GM23338 (cell line): ENCODE measurements at regions not wholly inside any gene's neighbourhood (a gene's known extent, or its start where the extent isn't known, plus 50 kb on each side); places are given as distances from the start of the nearest gene placed in this dataset.

Experiments
- ATAC-seq: fragments of 200-7000 bp; cut with Tn5 transposase; 3 replicates; pipeline ENCODE4 v1.9.1; 2020
- DNase-seq: peaks from one replicate; pipeline ENCODE4 v3.0.0-alpha.2; 2015; ENCODE audit warnings: low spot score
- H2AFZ ChIP-seq: fragments of 200-600 bp; sonication (generic); 2 replicates; pipeline ENCODE4 v1.8.0; 2016; ENCODE audit warnings: antibody characterized with exemption, mild to moderate bottlenecking, moderate library complexity
- H3F3A ChIP-seq: fragments of 200-600 bp; sonication (generic); replicated peaks from 2 replicates; pipeline ENCODE4 v1.8.0; 2017; ENCODE audit warnings: antibody characterized with exemption, mixed run types, low read depth
- H3K27ac ChIP-seq: fragments of 200-600 bp; sonication (generic); 2 replicates; pipeline ENCODE4 v1.6.1; 2016; ENCODE audit warnings: low read depth
- H3K27me3 ChIP-seq: fragments of 200-600 bp; sonication (generic); 2 replicates; pipeline ENCODE4 v1.8.0; 2016; ENCODE audit warnings: mild to moderate bottlenecking, mixed run types, moderate library complexity; ENCODE audit not compliant: insufficient read depth
- H3K36me3 ChIP-seq: fragments of 200-600 bp; sonication (generic); 2 replicates; pipeline ENCODE4 v1.8.0; 2016; ENCODE audit warnings: mild to moderate bottlenecking; ENCODE audit not compliant: insufficient read depth
- H3K4me1 ChIP-seq: fragments of 200-600 bp; sonication (generic); 2 replicates; pipeline ENCODE4 v1.8.0; 2016; ENCODE audit warnings: mild to moderate bottlenecking, moderate library complexity; ENCODE audit not compliant: insufficient read depth
- H3K4me2 ChIP-seq: fragments of 200-600 bp; sonication (generic); 2 replicates; pipeline ENCODE4 v1.7.1; 2017; ENCODE audit warnings: mixed run types
- H3K4me3 ChIP-seq: fragments of 200-600 bp; sonication (generic); 2 replicates; pipeline ENCODE4 v1.6.1; 2016; ENCODE audit warnings: mixed run types
- H3K79me2 ChIP-seq: fragments of 200-600 bp; sonication (generic); replicated peaks from 2 replicates; pipeline ENCODE4 v1.8.0; 2017; ENCODE audit warnings: mild to moderate bottlenecking; ENCODE audit not compliant: insufficient read depth
- H3K9me2 ChIP-seq: fragments of 200-600 bp; sonication (generic); 2 replicates; pipeline ENCODE4 v1.8.0; 2017; ENCODE audit not compliant: insufficient read depth
- H4K20me1 ChIP-seq: fragments of 200-600 bp; sonication (generic); replicated peaks from 2 replicates; pipeline ENCODE4 v1.8.0; 2017; ENCODE audit warnings: mild to moderate bottlenecking; ENCODE audit not compliant: insufficient read depth
- H3K27ac Mint-ChIP-seq: 2 replicates; pipeline ENCODE4 v1.8.0; 2020; ENCODE audit warnings: inconsistent platforms, mild to moderate bottlenecking, moderate library complexity, mixed read lengths
- H3K27me3 Mint-ChIP-seq: 3 replicates; pipeline ENCODE4 v1.8.0; 2022; ENCODE audit warnings: low read depth, mild to moderate bottlenecking, moderate library complexity, mixed read lengths, inconsistent platforms; ENCODE audit not compliant: insufficient read depth, poor library complexity
- H3K36me3 Mint-ChIP-seq: 3 replicates; pipeline ENCODE4 v1.8.0; 2021; ENCODE audit warnings: low read depth, mild to moderate bottlenecking, inconsistent platforms, moderate library complexity, mixed read lengths
- H3K4me1 Mint-ChIP-seq: 3 replicates; pipeline ENCODE4 v1.8.0; 2020; ENCODE audit warnings: mild to moderate bottlenecking, inconsistent platforms, mixed read lengths
- H3K4me3 Mint-ChIP-seq: 3 replicates; pipeline ENCODE4 v1.8.0; 2021; ENCODE audit warnings: moderate library complexity, mild to moderate bottlenecking, inconsistent platforms, mixed read lengths
- H3K9me3 Mint-ChIP-seq: 3 replicates; pipeline ENCODE4 v1.8.0; 2020; ENCODE audit warnings: moderate library complexity, mild to moderate bottlenecking, inconsistent platforms, mixed read lengths
- CREB1 ChIP-seq: fragments of 250-450 bp; sonication (Bioruptor Pico); IDR thresholded peaks from 2 replicates; pipeline ENCODE4 v1.5.0; 2020; ENCODE audit warnings: low read depth, mild to moderate bottlenecking, moderate library complexity
- EZH2 ChIP-seq: fragments of 200-600 bp; sonication (generic); IDR thresholded peaks from one replicate; pipeline ENCODE4 v1.8.0; 2017; ENCODE audit warnings: antibody characterized with exemption, mild to moderate bottlenecking, low read depth; ENCODE audit not compliant: unreplicated experiment
- EZH2phosphoT487 ChIP-seq: fragments of 200-600 bp; sonication (generic); IDR thresholded peaks from one replicate; pipeline ENCODE4 v1.8.1; 2018; ENCODE audit warnings: antibody characterized with exemption; ENCODE audit not compliant: unreplicated experiment
- JUNB ChIP-seq: IDR thresholded peaks from one replicate; pipeline ENCODE4 v1.6.1; 2016; ENCODE audit warnings: antibody characterized with exemption; ENCODE audit not compliant: unreplicated experiment
- NANOG ChIP-seq: IDR thresholded peaks from 2 replicates; pipeline ENCODE4 v1.6.1; 2016; ENCODE audit warnings: antibody characterized with exemption, borderline replicate concordance
- POLR2AphosphoS5 ChIP-seq: IDR thresholded peaks from 2 replicates; pipeline ENCODE4 v1.6.1; 2016; ENCODE audit warnings: antibody characterized with exemption, low read depth
- STAT1 ChIP-seq: IDR thresholded peaks from one replicate; pipeline ENCODE4 v1.6.1; 2016; ENCODE audit warnings: antibody characterized with exemption; ENCODE audit not compliant: unreplicated experiment
- ZNF114 ChIP-seq: fragments of 250-450 bp; sonication (Bioruptor Pico); IDR thresholded peaks from 2 replicates; pipeline ENCODE4 v1.5.0; 2020; ENCODE audit warnings: mild to moderate bottlenecking, moderate library complexity
- ZNF331 ChIP-seq: fragments of 250-450 bp; sonication (Bioruptor Pico); IDR thresholded peaks from 2 replicates; pipeline ENCODE4 v1.5.0; 2020; ENCODE audit warnings: low read depth, mild to moderate bottlenecking, moderate library complexity
- TF ChIP-seq, protein P1 (sequence below): fragments of 250-450 bp; sonication (Bioruptor Pico); IDR thresholded peaks from 2 replicates; pipeline ENCODE4 v1.5.0; 2020; ENCODE audit warnings: mild to moderate bottlenecking, moderate library complexity
- TF ChIP-seq, protein P2 (sequence below), 2 experiments: fragments of 200-600 bp in 1 of 2; sonication (generic) in 1 of 2; conservative IDR thresholded peaks; 2 replicates each; pipeline versions ENCODE4 v1.5.1 to v1.6.1; 2016 to 2017; ENCODE audit warnings: antibody characterized with exemption in 2 of 2, low read depth in 2 of 2, mild to moderate bottlenecking in 2 of 2, moderate library complexity in 1 of 2
- TF ChIP-seq, protein P3 (sequence below): IDR thresholded peaks from 2 replicates; pipeline ENCODE4 v1.6.1; 2016; ENCODE audit warnings: antibody characterized with exemption

DNA sequence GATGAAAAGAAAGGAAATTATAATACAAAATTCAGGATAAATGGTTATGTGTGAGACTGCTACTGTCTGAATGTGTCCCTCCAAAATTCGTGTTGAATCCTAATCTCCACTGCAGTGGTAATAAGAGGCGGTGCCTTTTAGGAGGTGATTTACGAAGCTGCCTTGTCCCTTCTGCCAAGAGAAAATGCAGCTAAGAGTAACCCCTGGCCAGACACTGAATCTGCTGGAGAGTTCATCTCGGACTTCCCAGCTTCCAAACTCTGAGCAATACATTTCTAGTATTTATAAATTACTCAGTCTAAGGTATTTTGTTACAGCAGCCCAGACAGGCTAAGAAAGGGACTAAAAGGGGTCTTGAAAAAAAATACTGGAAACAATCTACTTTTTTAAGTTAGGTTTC, 152.6 kb downstream of the KLF12 start:
- no peaks in the 10 kb centered on the region for H3K27me3 ChIP-seq
- Mint-ChIP-seq H3K4me3 (no peak overlapping the region), H3K27me3 (peaks cover 2% of the 10 kb centered on the region), H3K27ac (no peak overlapping the region), H3K36me3 (no peaks in the 10 kb centered on the region), H3K9me3 (no peaks in the 10 kb centered on the region), H3K4me1 (peaks cover 17% of the 10 kb centered on the region)
- peaks cover 16% of the 10 kb centered on the region for H3K4me1 ChIP-seq
- H4K20me1 ChIP-seq: no peaks in the 10 kb centered on the region
- no peaks in the 10 kb centered on the region for H3K9me2 ChIP-seq
- TF ChIP-seq STAT1 (no peak), CREB1 (CRISPR knock-in tag) (no peak), NANOG (no peak), JUNB (no peak), ZNF331 (CRISPR knock-in tag) (no peak), EZH2phosphoT487 (no peak), EZH2 (no peak), ZNF114 (CRISPR knock-in tag) (no peak), POLR2AphosphoS5 (no peak)
- TF ChIP-seq, protein P1, sequence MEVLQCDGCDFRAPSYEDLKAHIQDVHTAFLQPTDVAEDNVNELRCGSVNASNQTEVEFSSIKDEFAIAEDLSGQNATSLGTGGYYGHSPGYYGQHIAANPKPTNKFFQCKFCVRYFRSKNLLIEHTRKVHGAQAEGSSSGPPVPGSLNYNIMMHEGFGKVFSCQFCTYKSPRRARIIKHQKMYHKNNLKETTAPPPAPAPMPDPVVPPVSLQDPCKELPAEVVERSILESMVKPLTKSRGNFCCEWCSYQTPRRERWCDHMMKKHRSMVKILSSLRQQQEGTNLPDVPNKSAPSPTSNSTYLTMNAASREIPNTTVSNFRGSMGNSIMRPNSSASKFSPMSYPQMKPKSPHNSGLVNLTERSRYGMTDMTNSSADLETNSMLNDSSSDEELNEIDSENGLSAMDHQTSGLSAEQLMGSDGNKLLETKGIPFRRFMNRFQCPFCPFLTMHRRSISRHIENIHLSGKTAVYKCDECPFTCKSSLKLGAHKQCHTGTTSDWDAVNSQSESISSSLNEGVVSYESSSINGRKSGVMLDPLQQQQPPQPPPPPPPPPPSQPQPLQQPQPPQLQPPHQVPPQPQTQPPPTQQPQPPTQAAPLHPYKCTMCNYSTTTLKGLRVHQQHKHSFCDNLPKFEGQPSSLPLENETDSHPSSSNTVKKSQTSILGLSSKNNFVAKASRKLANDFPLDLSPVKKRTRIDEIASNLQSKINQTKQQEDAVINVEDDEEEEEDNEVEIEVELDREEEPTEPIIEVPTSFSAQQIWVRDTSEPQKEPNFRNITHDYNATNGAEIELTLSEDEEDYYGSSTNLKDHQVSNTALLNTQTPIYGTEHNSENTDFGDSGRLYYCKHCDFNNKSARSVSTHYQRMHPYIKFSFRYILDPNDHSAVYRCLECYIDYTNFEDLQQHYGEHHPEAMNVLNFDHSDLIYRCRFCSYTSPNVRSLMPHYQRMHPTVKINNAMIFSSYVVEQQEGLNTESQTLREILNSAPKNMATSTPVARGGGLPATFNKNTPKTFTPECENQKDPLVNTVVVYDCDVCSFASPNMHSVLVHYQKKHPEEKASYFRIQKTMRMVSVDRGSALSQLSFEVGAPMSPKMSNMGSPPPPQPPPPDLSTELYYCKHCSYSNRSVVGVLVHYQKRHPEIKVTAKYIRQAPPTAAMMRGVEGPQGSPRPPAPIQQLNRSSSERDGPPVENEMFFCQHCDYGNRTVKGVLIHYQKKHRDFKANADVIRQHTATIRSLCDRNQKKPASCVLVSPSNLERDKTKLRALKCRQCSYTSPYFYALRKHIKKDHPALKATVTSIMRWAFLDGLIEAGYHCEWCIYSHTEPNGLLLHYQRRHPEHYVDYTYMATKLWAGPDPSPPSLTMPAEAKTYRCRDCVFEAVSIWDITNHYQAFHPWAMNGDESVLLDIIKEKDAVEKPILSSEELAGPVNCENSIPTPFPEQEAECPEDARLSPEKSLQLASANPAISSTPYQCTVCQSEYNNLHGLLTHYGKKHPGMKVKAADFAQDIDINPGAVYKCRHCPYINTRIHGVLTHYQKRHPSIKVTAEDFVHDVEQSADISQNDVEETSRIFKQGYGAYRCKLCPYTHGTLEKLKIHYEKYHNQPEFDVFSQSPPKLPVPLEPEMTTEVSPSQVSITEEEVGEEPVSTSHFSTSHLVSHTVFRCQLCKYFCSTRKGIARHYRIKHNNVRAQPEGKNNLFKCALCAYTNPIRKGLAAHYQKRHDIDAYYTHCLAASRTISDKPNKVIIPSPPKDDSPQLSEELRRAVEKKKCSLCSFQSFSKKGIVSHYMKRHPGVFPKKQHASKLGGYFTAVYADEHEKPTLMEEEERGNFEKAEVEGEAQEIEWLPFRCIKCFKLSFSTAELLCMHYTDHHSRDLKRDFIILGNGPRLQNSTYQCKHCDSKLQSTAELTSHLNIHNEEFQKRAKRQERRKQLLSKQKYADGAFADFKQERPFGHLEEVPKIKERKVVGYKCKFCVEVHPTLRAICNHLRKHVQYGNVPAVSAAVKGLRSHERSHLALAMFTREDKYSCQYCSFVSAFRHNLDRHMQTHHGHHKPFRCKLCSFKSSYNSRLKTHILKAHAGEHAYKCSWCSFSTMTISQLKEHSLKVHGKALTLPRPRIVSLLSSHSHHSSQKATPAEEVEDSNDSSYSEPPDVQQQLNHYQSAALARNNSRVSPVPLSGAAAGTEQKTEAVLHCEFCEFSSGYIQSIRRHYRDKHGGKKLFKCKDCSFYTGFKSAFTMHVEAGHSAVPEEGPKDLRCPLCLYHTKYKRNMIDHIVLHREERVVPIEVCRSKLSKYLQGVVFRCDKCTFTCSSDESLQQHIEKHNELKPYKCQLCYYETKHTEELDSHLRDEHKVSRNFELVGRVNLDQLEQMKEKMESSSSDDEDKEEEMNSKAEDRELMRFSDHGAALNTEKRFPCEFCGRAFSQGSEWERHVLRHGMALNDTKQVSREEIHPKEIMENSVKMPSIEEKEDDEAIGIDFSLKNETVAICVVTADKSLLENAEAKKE (CRISPR knock-in tag): no peak
- TF ChIP-seq, protein P2, sequence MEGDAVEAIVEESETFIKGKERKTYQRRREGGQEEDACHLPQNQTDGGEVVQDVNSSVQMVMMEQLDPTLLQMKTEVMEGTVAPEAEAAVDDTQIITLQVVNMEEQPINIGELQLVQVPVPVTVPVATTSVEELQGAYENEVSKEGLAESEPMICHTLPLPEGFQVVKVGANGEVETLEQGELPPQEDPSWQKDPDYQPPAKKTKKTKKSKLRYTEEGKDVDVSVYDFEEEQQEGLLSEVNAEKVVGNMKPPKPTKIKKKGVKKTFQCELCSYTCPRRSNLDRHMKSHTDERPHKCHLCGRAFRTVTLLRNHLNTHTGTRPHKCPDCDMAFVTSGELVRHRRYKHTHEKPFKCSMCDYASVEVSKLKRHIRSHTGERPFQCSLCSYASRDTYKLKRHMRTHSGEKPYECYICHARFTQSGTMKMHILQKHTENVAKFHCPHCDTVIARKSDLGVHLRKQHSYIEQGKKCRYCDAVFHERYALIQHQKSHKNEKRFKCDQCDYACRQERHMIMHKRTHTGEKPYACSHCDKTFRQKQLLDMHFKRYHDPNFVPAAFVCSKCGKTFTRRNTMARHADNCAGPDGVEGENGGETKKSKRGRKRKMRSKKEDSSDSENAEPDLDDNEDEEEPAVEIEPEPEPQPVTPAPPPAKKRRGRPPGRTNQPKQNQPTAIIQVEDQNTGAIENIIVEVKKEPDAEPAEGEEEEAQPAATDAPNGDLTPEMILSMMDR (conservative IDR thresholded peaks at IDR 0.05; ENCODE audit: low read depth in 2 of 2): no peak
- TF ChIP-seq, protein P3, sequence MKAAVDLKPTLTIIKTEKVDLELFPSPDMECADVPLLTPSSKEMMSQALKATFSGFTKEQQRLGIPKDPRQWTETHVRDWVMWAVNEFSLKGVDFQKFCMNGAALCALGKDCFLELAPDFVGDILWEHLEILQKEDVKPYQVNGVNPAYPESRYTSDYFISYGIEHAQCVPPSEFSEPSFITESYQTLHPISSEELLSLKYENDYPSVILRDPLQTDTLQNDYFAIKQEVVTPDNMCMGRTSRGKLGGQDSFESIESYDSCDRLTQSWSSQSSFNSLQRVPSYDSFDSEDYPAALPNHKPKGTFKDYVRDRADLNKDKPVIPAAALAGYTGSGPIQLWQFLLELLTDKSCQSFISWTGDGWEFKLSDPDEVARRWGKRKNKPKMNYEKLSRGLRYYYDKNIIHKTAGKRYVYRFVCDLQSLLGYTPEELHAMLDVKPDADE: no peak
- no peak overlapping the region for H3K27ac ChIP-seq
- ATAC-seq (0 out of 3 replicates have a peak, but pooled peaks have one; percentile 30), DNase-seq (no peak)
- H3F3A ChIP-seq: no peaks in the 10 kb centered on the region
- no peak overlapping the region for H2AFZ ChIP-seq
- no peaks in the 10 kb centered on the region for H3K79me2 ChIP-seq
- H3K4me3 ChIP-seq: no peak overlapping the region
- H3K36me3 ChIP-seq: no peaks in the 10 kb centered on the region
- no peak overlapping the region for H3K4me2 ChIP-seq
